ENCODE measurements at regions not wholly inside any gene's neighbourhood (a gene's known extent, or its start where the extent isn't known, plus 50 kb on each side); places are given as distances from the start of the nearest gene placed in this dataset.

DNA sequence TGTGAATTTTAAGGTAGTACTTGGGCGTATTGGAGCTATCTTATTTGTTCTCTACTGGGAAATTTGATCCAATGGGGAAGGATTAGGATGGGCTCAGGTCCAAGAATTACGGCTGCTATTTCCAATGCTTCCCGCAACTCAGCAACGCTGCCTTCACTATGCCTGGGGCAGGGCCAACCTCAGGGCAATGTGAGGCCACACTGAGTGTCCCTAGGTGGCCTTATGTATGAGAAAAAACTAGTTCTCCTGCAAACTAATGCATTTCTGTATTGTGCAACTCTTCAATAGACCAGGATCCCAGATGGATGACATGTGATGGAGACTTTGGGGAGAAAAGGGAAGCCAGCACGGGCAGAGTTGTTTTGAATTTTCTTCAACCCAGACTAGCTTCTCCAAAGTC, 168.1 kb downstream of the DUSP10 start:
- TF ChIP-seq, protein P1, sequence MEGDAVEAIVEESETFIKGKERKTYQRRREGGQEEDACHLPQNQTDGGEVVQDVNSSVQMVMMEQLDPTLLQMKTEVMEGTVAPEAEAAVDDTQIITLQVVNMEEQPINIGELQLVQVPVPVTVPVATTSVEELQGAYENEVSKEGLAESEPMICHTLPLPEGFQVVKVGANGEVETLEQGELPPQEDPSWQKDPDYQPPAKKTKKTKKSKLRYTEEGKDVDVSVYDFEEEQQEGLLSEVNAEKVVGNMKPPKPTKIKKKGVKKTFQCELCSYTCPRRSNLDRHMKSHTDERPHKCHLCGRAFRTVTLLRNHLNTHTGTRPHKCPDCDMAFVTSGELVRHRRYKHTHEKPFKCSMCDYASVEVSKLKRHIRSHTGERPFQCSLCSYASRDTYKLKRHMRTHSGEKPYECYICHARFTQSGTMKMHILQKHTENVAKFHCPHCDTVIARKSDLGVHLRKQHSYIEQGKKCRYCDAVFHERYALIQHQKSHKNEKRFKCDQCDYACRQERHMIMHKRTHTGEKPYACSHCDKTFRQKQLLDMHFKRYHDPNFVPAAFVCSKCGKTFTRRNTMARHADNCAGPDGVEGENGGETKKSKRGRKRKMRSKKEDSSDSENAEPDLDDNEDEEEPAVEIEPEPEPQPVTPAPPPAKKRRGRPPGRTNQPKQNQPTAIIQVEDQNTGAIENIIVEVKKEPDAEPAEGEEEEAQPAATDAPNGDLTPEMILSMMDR (IDR thresholded peaks at IDR 0.05 in 8 of 11, conservative IDR thresholded peaks at IDR 0.05 in 3 of 11): no peak
- no peak for TF ChIP-seq POLR2A (IDR thresholded peaks at IDR 0.05)

Data from spleen (tissue), 7 donors.